ENCODE measurements at regions not wholly inside any gene's neighbourhood (a gene's known extent, or its start where the extent isn't known, plus 50 kb on each side); places are given as distances from the start of the nearest gene placed in this dataset.
"Not testable (repeated sequence)": the region's sequence is repeated elsewhere in the genome, so short reads cannot be mapped to it uniquely, and the experiment has no call there.

- TF ChIP-seq EZH2 (IDR thresholded peaks at IDR 0.05; ENCODE audit: borderline replicate concordance, low read depth, low read length, poor library complexity, severe bottlenecking), result no peak
- TF ChIP-seq, protein P1, sequence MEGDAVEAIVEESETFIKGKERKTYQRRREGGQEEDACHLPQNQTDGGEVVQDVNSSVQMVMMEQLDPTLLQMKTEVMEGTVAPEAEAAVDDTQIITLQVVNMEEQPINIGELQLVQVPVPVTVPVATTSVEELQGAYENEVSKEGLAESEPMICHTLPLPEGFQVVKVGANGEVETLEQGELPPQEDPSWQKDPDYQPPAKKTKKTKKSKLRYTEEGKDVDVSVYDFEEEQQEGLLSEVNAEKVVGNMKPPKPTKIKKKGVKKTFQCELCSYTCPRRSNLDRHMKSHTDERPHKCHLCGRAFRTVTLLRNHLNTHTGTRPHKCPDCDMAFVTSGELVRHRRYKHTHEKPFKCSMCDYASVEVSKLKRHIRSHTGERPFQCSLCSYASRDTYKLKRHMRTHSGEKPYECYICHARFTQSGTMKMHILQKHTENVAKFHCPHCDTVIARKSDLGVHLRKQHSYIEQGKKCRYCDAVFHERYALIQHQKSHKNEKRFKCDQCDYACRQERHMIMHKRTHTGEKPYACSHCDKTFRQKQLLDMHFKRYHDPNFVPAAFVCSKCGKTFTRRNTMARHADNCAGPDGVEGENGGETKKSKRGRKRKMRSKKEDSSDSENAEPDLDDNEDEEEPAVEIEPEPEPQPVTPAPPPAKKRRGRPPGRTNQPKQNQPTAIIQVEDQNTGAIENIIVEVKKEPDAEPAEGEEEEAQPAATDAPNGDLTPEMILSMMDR (conservative IDR thresholded peaks at IDR 0.05; ENCODE audit: low read depth, low read length), result no peak
- no peak for DNase-seq (ENCODE audit: low spot score)
- H3K4me1 ChIP-seq (ENCODE audit: insufficient read depth, low read length, poor library complexity, severe bottlenecking), result no peaks in the 10 kb centered on the region
- no peaks in the 10 kb centered on the region for H3K36me3 ChIP-seq (ENCODE audit: insufficient read depth, low read length, poor library complexity, severe bottlenecking)
- no TSS peak for BruUV-seq (replicated peaks)
- no peaks in the 10 kb centered on the region for H3K9me3 ChIP-seq (ENCODE audit: low read depth, low read length, poor library complexity, severe bottlenecking)
- H3K27ac ChIP-seq (ENCODE audit: low read depth, low read length, poor library complexity, severe bottlenecking), result no peak overlapping the region
- ChIA-PET CTCF (no interaction called here), POLR2A (ENCODE audit: low non-redundant PET) (no interaction called here)
- H3K4me3 ChIP-seq (ENCODE audit: low read depth, low read length, poor library complexity, severe bottlenecking), result no peak overlapping the region
- intact Hi-C loops (cut with micrococcal nuclease; ENCODE audit: unreplicated experiment), result no loop called here
- H3K27me3 ChIP-seq (replicated peaks; ENCODE audit: insufficient read depth, low read depth, low read length, poor library complexity), result no peaks in the 10 kb centered on the region
These were observed 612.5 kb upstream of the PRR20A start for GRCh38 chr13:56528040-56528790.

DNA sequence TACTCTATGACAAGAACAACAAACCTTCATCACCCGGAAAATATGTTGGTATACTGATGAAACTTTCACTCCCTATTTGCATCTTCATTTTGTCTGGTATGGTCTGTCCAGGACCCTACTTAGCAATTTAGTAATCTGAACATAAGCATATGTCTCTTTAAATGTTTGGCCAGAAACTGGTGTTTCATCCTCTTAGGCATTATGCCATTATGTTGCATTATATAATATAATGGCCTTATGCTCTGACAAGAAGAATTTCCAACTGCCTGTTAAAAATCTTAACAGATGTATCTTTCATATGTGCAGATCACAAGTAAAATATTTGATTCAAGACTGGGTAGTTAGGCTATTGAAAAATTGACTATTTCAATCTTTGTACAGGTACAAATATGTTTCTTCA is 610.6 kb upstream of the PRR20A start:
- Histone ChIP-seq H3K27me3 (replicated peaks; ENCODE audit: insufficient read depth, low read depth, low read length, poor library complexity) (no peaks in the 10 kb centered on the region), H3K4me1 (ENCODE audit: insufficient read depth, low read length, poor library complexity, severe bottlenecking) (no peaks in the 10 kb centered on the region), H3K4me3 (ENCODE audit: low read depth, low read length, poor library complexity, severe bottlenecking) (no peak overlapping the region), H3K9me3 (ENCODE audit: low read depth, low read length, poor library complexity, severe bottlenecking) (no peaks in the 10 kb centered on the region), H3K27ac (ENCODE audit: low read depth, low read length, poor library complexity, severe bottlenecking) (no peak overlapping the region), H3K36me3 (ENCODE audit: insufficient read depth, low read length, poor library complexity, severe bottlenecking) (no peaks in the 10 kb centered on the region)
- CTCF ChIA-PET, result no interaction called here
- DNase-seq (ENCODE audit: low spot score), result no peak
- intact Hi-C loops (cut with micrococcal nuclease; ENCODE audit: unreplicated experiment), result no loop called here
- no TSS peak for BruUV-seq (replicated peaks)
- POLR2A ChIA-PET (ENCODE audit: low non-redundant PET), result no interaction called here
- TF ChIP-seq EZH2 (IDR thresholded peaks at IDR 0.05; ENCODE audit: borderline replicate concordance, low read depth, low read length, poor library complexity, severe bottlenecking), result no peak
- TF ChIP-seq, protein P1 (conservative IDR thresholded peaks at IDR 0.05; ENCODE audit: low read depth, low read length), result no peak

DNA sequence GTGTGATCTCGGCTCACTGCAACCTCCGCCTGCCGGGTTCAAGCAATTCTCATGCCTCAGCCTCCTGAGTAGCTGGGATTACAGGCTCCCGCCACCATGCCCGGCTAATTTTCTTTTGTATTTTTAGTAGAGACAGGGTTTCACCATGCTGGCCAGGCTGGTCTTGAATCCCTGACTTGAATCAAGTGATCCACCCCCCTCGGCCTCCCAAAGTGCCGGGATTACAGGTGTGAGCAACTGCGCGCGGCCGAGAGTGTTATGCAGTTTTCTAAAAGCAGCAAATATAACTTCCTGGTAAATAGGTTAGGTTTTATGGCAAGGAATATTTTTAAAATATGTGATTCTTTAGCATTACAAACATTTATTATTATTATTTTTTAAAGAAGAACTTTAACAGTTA is 592.8 kb upstream of the PRR20A start:
- POLR2A ChIA-PET (ENCODE audit: low non-redundant PET); intact Hi-C loops (cut with micrococcal nuclease; ENCODE audit: unreplicated experiment); BruUV-seq (replicated peaks); H3K36me3 ChIP-seq (ENCODE audit: insufficient read depth, low read length, poor library complexity, severe bottlenecking); H3K27me3 ChIP-seq (replicated peaks; ENCODE audit: insufficient read depth, low read depth, low read length, poor library complexity); H3K9me3 ChIP-seq (ENCODE audit: low read depth, low read length, poor library complexity, severe bottlenecking); H3K4me1 ChIP-seq (ENCODE audit: insufficient read depth, low read length, poor library complexity, severe bottlenecking); H3K27ac ChIP-seq (ENCODE audit: low read depth, low read length, poor library complexity, severe bottlenecking); CTCF ChIA-PET; DNase-seq (ENCODE audit: low spot score); H3K4me3 ChIP-seq (ENCODE audit: low read depth, low read length, poor library complexity, severe bottlenecking): not testable (repeated sequence)

DNA sequence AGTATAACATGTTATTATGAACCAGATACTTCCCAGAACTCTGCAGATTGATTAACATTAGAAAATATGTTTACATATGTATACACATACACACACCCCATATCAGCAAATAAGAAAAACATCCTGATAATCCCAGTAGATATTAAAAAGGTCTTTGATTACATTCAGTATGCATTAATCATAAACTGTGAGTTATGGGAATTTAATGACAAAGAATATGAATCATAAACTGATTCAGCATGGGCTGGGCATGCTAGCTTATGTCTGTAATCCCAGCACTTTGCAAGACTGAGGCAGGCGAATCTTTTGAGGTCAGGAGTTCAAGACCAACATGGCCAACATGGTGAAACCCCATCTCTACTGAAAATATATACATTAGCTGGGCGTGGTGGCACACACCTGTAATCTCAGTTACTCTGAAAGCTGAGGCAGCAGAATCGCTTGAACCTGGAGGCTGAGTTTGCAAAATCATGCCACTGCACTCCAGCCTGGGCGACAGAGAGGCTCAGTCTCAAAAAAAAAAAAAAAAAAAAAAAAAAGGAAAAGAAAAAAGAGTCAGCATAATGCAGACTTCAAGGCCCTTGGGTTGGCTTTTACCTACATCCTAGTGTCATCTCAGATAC is 581.9 kb upstream of the PRR20A start:
- Histone ChIP-seq H3K27ac (ENCODE audit: low read depth, low read length, poor library complexity, severe bottlenecking) (no peak overlapping the region), H3K9me3 (ENCODE audit: low read depth, low read length, poor library complexity, severe bottlenecking) (no peaks in the 10 kb centered on the region), H3K4me1 (ENCODE audit: insufficient read depth, low read length, poor library complexity, severe bottlenecking) (no peaks in the 10 kb centered on the region), H3K4me3 (ENCODE audit: low read depth, low read length, poor library complexity, severe bottlenecking) (no peak overlapping the region), H3K27me3 (replicated peaks; ENCODE audit: insufficient read depth, low read depth, low read length, poor library complexity) (no peaks in the 10 kb centered on the region), H3K36me3 (ENCODE audit: insufficient read depth, low read length, poor library complexity, severe bottlenecking) (no peaks in the 10 kb centered on the region)
- no TSS peak for BruUV-seq (replicated peaks)
- CTCF ChIA-PET, result no interaction called here
- no peak for DNase-seq (ENCODE audit: low spot score)
- TF ChIP-seq, protein P1 (conservative IDR thresholded peaks at IDR 0.05; ENCODE audit: low read depth, low read length), result no peak
- no peak for TF ChIP-seq EZH2 (IDR thresholded peaks at IDR 0.05; ENCODE audit: borderline replicate concordance, low read depth, low read length, poor library complexity, severe bottlenecking)
- POLR2A ChIA-PET (ENCODE audit: low non-redundant PET), result no interaction called here
- intact Hi-C loops (cut with micrococcal nuclease; ENCODE audit: unreplicated experiment), result no loop called here
